22Rv1 (cell line): ENCODE measurements at regions not wholly inside any gene's neighbourhood (a gene's known extent, or its start where the extent isn't known, plus 50 kb on each side); places are given as distances from the start of the nearest gene placed in this dataset.

Experiments
- H3K27ac ChIP-seq: fragments of 450-650 bp; 2 replicates; pipeline ENCODE4 v1.5.1; 2017
- CTCF ChIP-seq: fragments of 450-650 bp; IDR thresholded peaks from 2 replicates; pipeline ENCODE4 v1.5.1; 2017; ENCODE audit warnings: mild to moderate bottlenecking
- ZFX ChIP-seq: fragments of 450-650 bp; IDR thresholded peaks from 2 replicates; pipeline ENCODE4 v1.6.1; 2017; ENCODE audit warnings: antibody characterized with exemption, borderline replicate concordance

DNA sequence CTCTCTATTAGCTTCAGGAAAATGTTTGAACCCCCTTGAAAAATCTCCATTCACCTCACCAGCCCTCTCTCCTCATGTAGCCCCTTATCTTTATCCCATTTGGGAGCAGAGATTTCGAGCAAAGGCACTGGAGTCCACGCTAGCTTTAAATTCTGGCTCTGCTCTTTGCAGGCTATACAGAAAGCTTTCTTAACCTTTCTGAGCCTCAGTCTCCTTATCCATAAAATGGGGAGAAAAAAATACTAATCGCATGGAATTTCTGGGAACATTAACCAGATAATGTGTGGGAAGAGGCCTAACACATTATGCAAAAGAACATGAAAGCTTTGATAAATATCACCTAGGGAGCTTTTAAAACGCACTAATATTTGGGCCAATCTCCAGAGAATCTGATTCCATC, 476.3 kb upstream of the CDH5 start:
- TF ChIP-seq CTCF, result no peak
- TF ChIP-seq ZFX, result no peak
- H3K27ac ChIP-seq, result no peak overlapping the region

DNA sequence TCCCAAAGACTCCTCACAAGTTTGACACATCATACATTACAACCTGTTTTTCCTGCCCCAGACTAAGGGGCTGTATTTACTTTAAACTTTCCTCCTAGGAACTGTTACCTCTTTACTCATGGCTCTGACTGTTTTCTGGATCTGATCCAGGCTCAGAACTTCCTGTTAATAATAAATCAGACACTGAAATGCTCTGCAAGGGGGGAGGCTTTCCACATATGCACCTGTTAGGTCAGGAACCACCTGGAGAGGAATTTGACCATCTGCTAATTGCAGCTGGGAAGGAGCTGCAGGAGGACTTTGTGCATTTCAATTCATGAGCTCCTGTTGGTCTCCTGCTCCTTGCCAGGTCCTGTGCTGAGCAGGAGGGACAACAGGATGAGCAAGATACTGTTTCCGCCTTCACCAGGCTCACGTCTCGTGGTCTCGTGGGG, 476.9 kb upstream of the CDH5 start:
- TF ChIP-seq CTCF, result no peak
- no peak for TF ChIP-seq ZFX
- H3K27ac ChIP-seq, result no peak overlapping the region

GRCh38 chr16:65888201-65888600, 478.3 kb upstream of the CDH5 start:
- no peak for TF ChIP-seq ZFX
- TF ChIP-seq CTCF, result no peak
- H3K27ac ChIP-seq, result no peak overlapping the region

GRCh38 chr16:65884018-65884417, 482.5 kb upstream of the CDH5 start:
- TF ChIP-seq CTCF (no peak), ZFX (no peak)
- H3K27ac ChIP-seq, result no peak overlapping the region

- H3K27ac ChIP-seq, result no peak overlapping the region
- no peak for TF ChIP-seq CTCF
- TF ChIP-seq ZFX, result no peak
Measured at GRCh38 chr16:65878347-65878746, 488.1 kb upstream of the CDH5 start.

DNA sequence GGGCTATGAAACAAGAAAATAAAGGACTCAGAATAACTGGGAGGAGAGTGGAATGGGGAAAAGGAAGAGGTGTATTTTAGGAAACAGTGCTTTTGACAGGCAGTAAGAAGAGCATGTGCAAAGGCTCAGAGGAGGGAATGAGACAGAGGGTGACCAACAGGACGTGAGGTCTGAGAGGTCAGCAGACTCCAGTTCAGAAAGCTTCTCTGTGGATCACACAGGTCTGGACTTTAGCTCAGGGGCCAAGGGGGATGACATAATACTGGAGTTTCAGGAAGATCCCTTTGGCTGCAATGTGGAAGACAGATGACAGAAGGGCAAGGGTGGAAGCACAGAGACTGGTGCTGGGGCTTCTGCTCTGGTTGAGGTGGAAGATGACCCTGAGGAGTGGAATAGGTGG, 489.9 kb upstream of the CDH5 start:
- no peak overlapping the region for H3K27ac ChIP-seq
- no peak for TF ChIP-seq ZFX
- TF ChIP-seq CTCF, result no peak

- no peak for TF ChIP-seq CTCF
- no peak for TF ChIP-seq ZFX
Measured at GRCh38 chr16:65876056-65876408, 490.5 kb upstream of the CDH5 start.

More at GRCh38 chr16:65876056-65876408, 490.5 kb upstream of the CDH5 start:
- no peak overlapping the region for H3K27ac ChIP-seq
